Testis (tissue), 2 donors: ENCODE measurements at regions not wholly inside any gene's neighbourhood (a gene's known extent, or its start where the extent isn't known, plus 50 kb on each side); places are given as distances from the start of the nearest gene placed in this dataset.
A peak's percentile ranks its signal among the peaks of the same experiment; 100 is the strongest.

ENCODE experiments used
- DNase-seq: peaks from one replicate; pipeline ENCODE4 v3.0.0-alpha.2; 2019
- H3K27ac ChIP-seq, 2 donors: fragments of 200-600 bp; sonication (generic); one replicate each; pipeline ENCODE4 v1.5.1; 2019
- H3K27me3 ChIP-seq: fragments of 200-600 bp; sonication (generic); one replicate; pipeline ENCODE4 v1.5.1; 2019
- H3K36me3 ChIP-seq: fragments of 200-600 bp; sonication (generic); one replicate; pipeline ENCODE4 v1.5.1; 2017; ENCODE audit warnings: low read depth; ENCODE audit errors: missing control alignments
- H3K4me1 ChIP-seq: fragments of 200-600 bp; sonication (generic); one replicate; pipeline ENCODE4 v1.5.1; 2019
- H3K4me3 ChIP-seq, 2 donors: fragments of 200-600 bp; sonication (generic); one replicate each; pipeline ENCODE4 v1.5.1; 2017 to 2019
- H3K9me3 ChIP-seq: fragments of 200-600 bp; sonication (generic); one replicate; pipeline ENCODE4 v1.5.1; 2017
- CTCF ChIP-seq, 3 experiments: fragments of 450-650 bp in 2 of 3; fragments of 200-600 bp in 1 of 3; sonication (generic) in 1 of 3; IDR thresholded peaks; one replicate each; pipeline ENCODE4 v1.5.1; 2016 to 2019; ENCODE audit warnings: antibody characterized with exemption in 3 of 3, mild to moderate bottlenecking in 2 of 3, moderate library complexity in 1 of 3
- POLR2A ChIP-seq: fragments of 450-650 bp; IDR thresholded peaks from one replicate; pipeline ENCODE4 v1.6.1; 2017; ENCODE audit warnings: antibody characterized with exemption, mild to moderate bottlenecking, moderate library complexity
- WGBS, 2 donors: methylation state at CpG; one replicate each; pipeline ENCODE4 v1.1.5; 2018; 5-methylcytosine and 5-hydroxymethylcytosine counted together
- intact Hi-C: fragments of 100-400 bp; cut with DNase I; formaldehyde crosslinking; loops from one replicate; pipeline ENCODE4 v1.15.1; 2023; ENCODE audit warnings: low total_unique reads

- no peak overlapping the region for H3K4me3 ChIP-seq
- WGBS, 2 donors: 85 to 86% methylated on average over 1 of the region's 1 CpG
- no peaks in the 10 kb centered on the region for H3K9me3 ChIP-seq
- no peaks in the 10 kb centered on the region for H3K27me3 ChIP-seq
- H3K4me1 ChIP-seq: no peaks in the 10 kb centered on the region
- no peak overlapping the region for H3K27ac ChIP-seq
- DNase-seq: no peak
- TF ChIP-seq CTCF (IDR thresholded peaks at IDR 0.05) (no peak), POLR2A (no peak)
- intact Hi-C loops: no loop called here
- H3K36me3 ChIP-seq: no peaks in the 10 kb centered on the region
Observed at GRCh38 chr6:112821476-112821875, 474.3 kb downstream of the RFPL4B start.

- TF ChIP-seq CTCF (IDR thresholded peaks at IDR 0.05) (no peak), POLR2A (no peak)
- H3K9me3 ChIP-seq: no peaks in the 10 kb centered on the region
- no peaks in the 10 kb centered on the region for H3K27me3 ChIP-seq
- no peak for DNase-seq
- H3K4me1 ChIP-seq: no peaks in the 10 kb centered on the region
- H3K4me3 ChIP-seq: no peak overlapping the region
- H3K36me3 ChIP-seq: no peaks in the 10 kb centered on the region
- WGBS, 2 donors: 72 to 75% methylated on average over 2 of the region's 2 CpGs
- H3K27ac ChIP-seq: no peak overlapping the region
- intact Hi-C loops: no loop called here
Observed at GRCh38 chr6:112822769-112823168, 475.6 kb downstream of the RFPL4B start.

DNA sequence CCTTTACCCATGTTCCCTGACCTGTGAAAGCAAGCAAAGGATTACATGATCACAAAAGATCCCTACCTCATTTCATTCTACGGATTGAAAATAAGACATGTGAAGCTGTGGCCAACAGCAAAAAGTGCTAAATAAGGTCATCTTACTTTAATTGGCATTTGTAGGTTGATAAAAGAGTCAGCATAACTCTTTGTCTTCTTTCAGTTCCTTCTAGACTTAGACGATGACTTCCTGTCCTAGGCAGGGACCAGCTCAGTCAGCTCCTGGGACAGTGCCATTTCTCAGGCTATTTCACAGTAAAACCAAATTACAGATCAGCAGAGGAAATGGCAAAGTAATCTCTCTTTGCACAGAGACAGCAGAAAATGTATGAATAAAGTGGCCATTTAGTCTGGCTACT lies 480.7 kb downstream of the RFPL4B start:
- H3K9me3 ChIP-seq: no peaks in the 10 kb centered on the region
- DNase-seq: peak; percentile 34
- TF ChIP-seq POLR2A (no peak), CTCF (IDR thresholded peaks at IDR 0.05) (no peak)

GRCh38 chr6:112831022-112831421 lies 483.9 kb downstream of the RFPL4B start:
- Histone ChIP-seq H3K9me3 (no peaks in the 10 kb centered on the region), H3K4me1 (no peaks in the 10 kb centered on the region), H3K27me3 (no peaks in the 10 kb centered on the region), H3K36me3 (no peaks in the 10 kb centered on the region), H3K4me3 (no peak overlapping the region), H3K27ac (no peak overlapping the region)
- 23 to 54% methylated on average over 1 of the region's 1 CpG for WGBS, 2 donors
- DNase-seq: no peak
- TF ChIP-seq CTCF (IDR thresholded peaks at IDR 0.05) (no peak), POLR2A (no peak)
- intact Hi-C loops: no loop called here

More for the DNA sequence above, 480.7 kb downstream of the RFPL4B start:
- intact Hi-C loops: no loop called here
- no peaks in the 10 kb centered on the region for H3K4me1 ChIP-seq
- WGBS, 2 donors: 37 to 40% methylated on average over 2 of the region's 2 CpGs
- H3K36me3 ChIP-seq: no peaks in the 10 kb centered on the region
- no peak overlapping the region for H3K4me3 ChIP-seq
- no peak overlapping the region for H3K27ac ChIP-seq
- H3K27me3 ChIP-seq: no peaks in the 10 kb centered on the region

DNA sequence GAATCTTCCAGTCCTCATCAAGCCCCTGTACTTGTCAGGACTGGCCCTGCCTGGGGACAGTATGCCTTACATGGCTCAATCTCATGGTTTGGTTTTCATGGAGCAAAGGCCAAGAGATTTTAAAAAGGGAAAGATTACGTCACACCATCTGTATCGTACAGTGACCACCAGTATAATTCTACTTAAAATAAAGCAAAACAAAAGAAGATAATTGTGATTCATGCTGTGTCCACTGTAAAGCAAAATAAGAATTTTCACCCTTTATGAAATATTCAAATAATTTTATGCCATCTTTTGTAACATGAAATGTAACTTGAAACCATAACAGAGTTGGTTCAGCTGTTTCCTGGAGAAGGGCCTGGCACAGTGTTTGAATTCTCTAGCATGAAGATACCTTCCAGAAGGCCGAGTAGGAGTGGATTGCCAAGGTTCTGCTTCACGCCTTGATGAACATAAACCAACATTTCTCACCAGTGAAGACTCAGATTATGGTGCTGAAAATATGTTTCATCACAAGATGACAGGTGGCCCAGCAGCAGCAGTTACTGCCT lies 486.5 kb downstream of the RFPL4B start:
- intact Hi-C loops: no loop called here
- no peak overlapping the region for H3K27ac ChIP-seq
- WGBS, 2 donors: 87 to 88% methylated on average over 4 of the region's 4 CpGs
- no peak overlapping the region for H3K4me3 ChIP-seq
- H3K27me3 ChIP-seq: no peaks in the 10 kb centered on the region
- no peak for DNase-seq
- no peaks in the 10 kb centered on the region for H3K36me3 ChIP-seq
- no peak for TF ChIP-seq CTCF (IDR thresholded peaks at IDR 0.05)
- TF ChIP-seq POLR2A: no peak
- H3K4me1 ChIP-seq: no peaks in the 10 kb centered on the region
- H3K9me3 ChIP-seq: no peaks in the 10 kb centered on the region
